ENCODE measurements at regions not wholly inside any gene's neighbourhood (a gene's known extent, or its start where the extent isn't known, plus 50 kb on each side); places are given as distances from the start of the nearest gene placed in this dataset.
"Not testable (repeated sequence)": the region's sequence is repeated elsewhere in the genome, so short reads cannot be mapped to it uniquely, and the experiment has no call there.

GRCh38 chr18:5720132-5720531 lies 175.2 kb downstream of the TMEM200C start:
- no peak for DNase-seq (ENCODE audit: low spot score)

GRCh38 chr18:5717256-5717655 lies 173.5 kb upstream of the EPB41L3 start:
- no peak for DNase-seq (ENCODE audit: low spot score)

GRCh38 chr18:5710676-5711075 lies 166.9 kb upstream of the EPB41L3 start:
- DNase-seq (ENCODE audit: low spot score): no peak

GRCh38 chr18:5710235-5710634 lies 166.4 kb upstream of the EPB41L3 start:
- no peak for DNase-seq (ENCODE audit: low spot score)

- DNase-seq (ENCODE audit: low spot score): no peak
These were observed 165.8 kb upstream of the EPB41L3 start for GRCh38 chr18:5709476-5710095.

GRCh38 chr18:5707586-5707985 lies 163.8 kb upstream of the EPB41L3 start:
- no peak for DNase-seq (ENCODE audit: low spot score)

- no peak for DNase-seq (ENCODE audit: low spot score)
These were observed 161.6 kb upstream of the EPB41L3 start for GRCh38 chr18:5705393-5705792.

- no peak for DNase-seq (ENCODE audit: low spot score)
These were observed 161.1 kb upstream of the EPB41L3 start for GRCh38 chr18:5704847-5705246.

GRCh38 chr18:5702016-5702415 lies 158.2 kb upstream of the EPB41L3 start:
- not testable (repeated sequence) for DNase-seq (ENCODE audit: low spot score)

GRCh38 chr18:5693699-5694294 lies 150.0 kb upstream of the EPB41L3 start:
- DNase-seq (ENCODE audit: low spot score): no peak

GRCh38 chr18:5678779-5679406 lies 135.1 kb upstream of the EPB41L3 start:
- no peak for DNase-seq (ENCODE audit: low spot score)

- no peak for DNase-seq (ENCODE audit: low spot score)
These were observed 134.5 kb upstream of the EPB41L3 start for GRCh38 chr18:5678278-5678677.

- DNase-seq (ENCODE audit: low spot score): no peak
These were observed 129.8 kb upstream of the EPB41L3 start for GRCh38 chr18:5673616-5674015.

- DNase-seq (ENCODE audit: low spot score): no peak
These were observed 125.8 kb upstream of the EPB41L3 start for GRCh38 chr18:5669585-5669984.

GRCh38 chr18:5668087-5668715 lies 124.4 kb upstream of the EPB41L3 start:
- no peak for DNase-seq (ENCODE audit: low spot score)

GRCh38 chr18:5667356-5667755 lies 123.6 kb upstream of the EPB41L3 start:
- DNase-seq (ENCODE audit: low spot score): no peak

GRCh38 chr18:5662586-5663090 lies 118.8 kb upstream of the EPB41L3 start:
- no peak for DNase-seq (ENCODE audit: low spot score)

- no peak for DNase-seq (ENCODE audit: low spot score)
These were observed 117.4 kb upstream of the EPB41L3 start for GRCh38 chr18:5661179-5661578.

GRCh38 chr18:5653802-5654201 lies 110.0 kb upstream of the EPB41L3 start:
- DNase-seq (ENCODE audit: low spot score): no peak

- no peak for DNase-seq (ENCODE audit: low spot score)
These were observed 107.9 kb upstream of the EPB41L3 start for GRCh38 chr18:5651736-5652135.

- DNase-seq (ENCODE audit: low spot score): no peak
These were observed 105.6 kb upstream of the EPB41L3 start for GRCh38 chr18:5649439-5649838.

GRCh38 chr18:5646739-5647138 lies 102.9 kb upstream of the EPB41L3 start:
- no peak for DNase-seq (ENCODE audit: low spot score)

GRCh38 chr18:5643288-5643687 lies 99.5 kb upstream of the EPB41L3 start:
- DNase-seq (ENCODE audit: low spot score): no peak
